ENCODE measurements at regions not wholly inside any gene's neighbourhood (a gene's known extent, or its start where the extent isn't known, plus 50 kb on each side); places are given as distances from the start of the nearest gene placed in this dataset.

GRCh38 chr11:91243051-91243450 lies 981.6 kb upstream of the FAT3 start:
- no peak overlapping the region for H3K27ac ChIP-seq
- no peak for DNase-seq
- TF ChIP-seq CTCF (IDR thresholded peaks at IDR 0.05): no peak
- no peaks in the 10 kb centered on the region for H3K4me1 ChIP-seq
- H3K9me3 ChIP-seq: no peaks in the 10 kb centered on the region
- intact Hi-C loops (cut with DNase I): no loop called here
- H3K4me3 ChIP-seq: no peak overlapping the region
- H3K36me3 ChIP-seq: no peaks in the 10 kb centered on the region
- no peak overlapping the region for H3K9ac ChIP-seq (ENCODE audit: low read depth in 2 of 2, low read length in 2 of 2)
- H3K27me3 ChIP-seq: no peaks in the 10 kb centered on the region

- H3K27me3 ChIP-seq: no peaks in the 10 kb centered on the region
- H3K4me3 ChIP-seq: no peak overlapping the region
- no peaks in the 10 kb centered on the region for H3K4me1 ChIP-seq
- H3K9ac ChIP-seq (ENCODE audit: low read depth in 2 of 2, low read length in 2 of 2): no peak overlapping the region
- no peak for DNase-seq
- no peaks in the 10 kb centered on the region for H3K36me3 ChIP-seq
- no peak for TF ChIP-seq CTCF (IDR thresholded peaks at IDR 0.05)
- no peak overlapping the region for H3K27ac ChIP-seq
- no peaks in the 10 kb centered on the region for H3K9me3 ChIP-seq
- intact Hi-C loops (cut with DNase I): no loop called here
Measured at GRCh38 chr11:91241226-91241625, 983.4 kb upstream of the FAT3 start.

GRCh38 chr11:91239359-91239758 lies 985.3 kb upstream of the FAT3 start:
- no peak overlapping the region for H3K4me3 ChIP-seq
- no peaks in the 10 kb centered on the region for H3K27me3 ChIP-seq
- intact Hi-C loops (cut with DNase I): no loop called here
- H3K27ac ChIP-seq: no peak overlapping the region
- no peak overlapping the region for H3K9ac ChIP-seq (ENCODE audit: low read depth in 2 of 2, low read length in 2 of 2)
- no peak for TF ChIP-seq CTCF (IDR thresholded peaks at IDR 0.05)
- H3K36me3 ChIP-seq: no peaks in the 10 kb centered on the region
- H3K4me1 ChIP-seq: no peaks in the 10 kb centered on the region
- H3K9me3 ChIP-seq: no peaks in the 10 kb centered on the region
- no peak for DNase-seq

GRCh38 chr11:91231226-91231625 lies 993.4 kb upstream of the FAT3 start:
- no peaks in the 10 kb centered on the region for H3K9me3 ChIP-seq
- TF ChIP-seq CTCF (IDR thresholded peaks at IDR 0.05): no peak
- no peak overlapping the region for H3K4me3 ChIP-seq
- H3K27me3 ChIP-seq: no peaks in the 10 kb centered on the region
- DNase-seq: no peak
- H3K36me3 ChIP-seq: no peaks in the 10 kb centered on the region
- H3K9ac ChIP-seq (ENCODE audit: low read depth in 2 of 2, low read length in 2 of 2): no peak overlapping the region
- intact Hi-C loops (cut with DNase I): no loop called here
- H3K4me1 ChIP-seq: no peaks in the 10 kb centered on the region
- no peak overlapping the region for H3K27ac ChIP-seq

- TF ChIP-seq CTCF (IDR thresholded peaks at IDR 0.05): no peak
- no peak overlapping the region for H3K9ac ChIP-seq (ENCODE audit: low read depth in 2 of 2, low read length in 2 of 2)
- no peaks in the 10 kb centered on the region for H3K27me3 ChIP-seq
- no peaks in the 10 kb centered on the region for H3K9me3 ChIP-seq
- DNase-seq: no peak
- no peak overlapping the region for H3K4me3 ChIP-seq
- H3K36me3 ChIP-seq: no peaks in the 10 kb centered on the region
- intact Hi-C loops (cut with DNase I): no loop called here
- H3K27ac ChIP-seq: no peak overlapping the region
- H3K4me1 ChIP-seq: no peaks in the 10 kb centered on the region
Measured at GRCh38 chr11:91230647-91231046, 994.0 kb upstream of the FAT3 start.

GRCh38 chr11:91222830-91223229 lies 1000.0 kb upstream of the CHORDC1 start:
- H3K36me3 ChIP-seq: no peaks in the 10 kb centered on the region
- no peak overlapping the region for H3K27ac ChIP-seq
- DNase-seq: no peak
- no peak overlapping the region for H3K4me3 ChIP-seq
- H3K27me3 ChIP-seq: no peaks in the 10 kb centered on the region
- no peaks in the 10 kb centered on the region for H3K9me3 ChIP-seq
- H3K9ac ChIP-seq (ENCODE audit: low read depth in 2 of 2, low read length in 2 of 2): no peak overlapping the region
- intact Hi-C loops (cut with DNase I): no loop called here
- no peaks in the 10 kb centered on the region for H3K4me1 ChIP-seq
- no peak for TF ChIP-seq CTCF (IDR thresholded peaks at IDR 0.05)
